Heart left ventricle (tissue), 16 donors: ENCODE measurements at regions not wholly inside any gene's neighbourhood (a gene's known extent, or its start where the extent isn't known, plus 50 kb on each side); places are given as distances from the start of the nearest gene placed in this dataset.

Experiments used
- ATAC-seq, 4 donors: fragments of 200-7000 bp; cut with Tn5 transposase; one replicate each; pipeline ENCODE4 v1.9.1; 2020 to 2022; ENCODE audit warnings: moderate library complexity in 4 of 4, mild to moderate bottlenecking in 3 of 4, moderate number of reproducible peaks in 1 of 4
- DNase-seq, 5 donors: peaks; one replicate each; pipeline ENCODE4 v3.0.0-alpha.2; 2020
- H3K27ac ChIP-seq, 12 donors: fragments of 200-600 bp; sonication (generic) in 4 of 12; one replicate each; pipeline versions ENCODE4 v1.5.0 to v1.8.0; 2016 to 2022; ENCODE audit warnings: mild to moderate bottlenecking in 2 of 12
- H3K27me3 ChIP-seq, 9 donors: fragments of 200-600 bp; sonication (generic) in 2 of 9; one replicate each; pipeline versions ENCODE4 v1.5.1 to v1.8.0; 2016 to 2022; ENCODE audit warnings: mild to moderate bottlenecking in 3 of 9
- H3K36me3 ChIP-seq, 9 donors: fragments of 200-600 bp; sonication (generic) in 2 of 9; one replicate each; pipeline versions ENCODE4 v1.5.0 to v1.8.0; 2018 to 2022; ENCODE audit warnings: mild to moderate bottlenecking in 2 of 9
- H3K4me1 ChIP-seq, 12 donors: fragments of 200-600 bp; sonication (generic) in 4 of 12; one replicate each; pipeline versions ENCODE4 v1.5.0 to v1.8.0; 2016 to 2022; ENCODE audit warnings: mild to moderate bottlenecking in 3 of 12
- H3K4me3 ChIP-seq, 12 donors: fragments of 200-600 bp; sonication (generic) in 4 of 12; one replicate each; pipeline versions ENCODE4 v1.5.0 to v1.8.0; 2017 to 2022; ENCODE audit warnings: mild to moderate bottlenecking in 9 of 12, moderate library complexity in 4 of 12
- H3K9me3 ChIP-seq, 12 donors: fragments of 200-600 bp; sonication (generic) in 4 of 12; one replicate each; pipeline versions ENCODE4 v1.5.0 to v1.8.0; 2016 to 2022; ENCODE audit warnings: mild to moderate bottlenecking in 1 of 12
- POLR2A ChIP-seq, 2 donors: fragments of 450-650 bp; IDR thresholded peaks; one replicate each; pipeline ENCODE4 v1.6.1; 2017; ENCODE audit warnings: antibody characterized with exemption in 2 of 2, mild to moderate bottlenecking in 2 of 2, moderate library complexity in 2 of 2
- WGBS, 4 donors: extraction: QIAGEN DNeasy Blood & Tissue Kit in 2 of 4; methylation state at CpG; one replicate each; pipeline versions ENCODE4 v1.1.5 to v1.1.7; 2013 to 2018; 5-methylcytosine and 5-hydroxymethylcytosine counted together
- intact Hi-C, 10 donors: fragments of 100-400 bp; cut with DNase I; formaldehyde crosslinking; loops; one replicate each; pipeline versions ENCODE4 v1.11.1 to v1.14.2; 2022
- TF ChIP-seq, protein P1 (sequence below), 12 donors: fragments of 200-600 bp; sonication (generic) in 4 of 12; IDR thresholded peaks; one replicate each; pipeline versions ENCODE4 v1.5.0 to v1.8.0; 2018 to 2022; ENCODE audit warnings: antibody characterized with exemption in 12 of 12, mild to moderate bottlenecking in 5 of 12
- donor health status: ischemic (EF 13 %, LVEDD 7.1; RV severe dilation, severe dysfunction).
- donor health status: healthy with polysubstance abuse.
- donor health status: DM: no; HTN: yes; CAD: no.
- donor health status: DM: no; HTN: no; CAD: no.
- donor health status: ischemic (EF 25% LVEDD 6.9; RV normal size, moderate dysfunction).
- donor health status: ischemic (EF 25% LVEDD 5.7; RV mildly dilated, moderate dysfunction).
- donor health status: healthy.
- donor health status: DM: yes; HTN: yes; CAD: no.
- donor health status: ischemic (EF 35%, LVEDD 5.7; RV mildly dilated, moderate dysfunction).
- donor health status: nonischemic (EF 11% LVEDD 7.7; RV severe dilation, severe dysfunction).
- donor health status: DM: yes; HTN: yes; CAD: no.
- donor health status: PGD.
- donor health status: ischemic (EF 29% LVEDD 5.4; RV normal size, mild dysfunction).
- donor health status: nonischemic (EF 23%, LVEDD 6.1; RV moderate dilation, normal function).

DNA sequence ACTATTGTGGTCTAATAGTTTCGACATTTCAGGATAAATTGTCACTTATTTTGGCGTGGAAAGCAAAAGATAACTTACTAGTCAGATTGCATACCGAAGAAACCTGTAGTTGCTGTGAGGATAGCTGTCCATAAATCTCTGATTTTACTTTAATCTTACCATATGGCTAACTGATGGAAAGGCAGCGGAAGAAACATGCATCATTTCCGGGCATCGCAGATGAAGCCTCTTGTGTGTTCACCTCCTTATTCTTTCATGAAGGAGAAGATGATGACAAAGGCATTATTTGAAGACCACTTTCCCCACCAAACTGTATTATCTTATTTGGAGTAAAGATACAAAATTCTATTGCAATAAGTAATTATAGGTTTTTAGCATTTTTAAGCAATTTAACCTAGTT, 763.6 kb upstream of the SLITRK6 start:
- H3K4me3 ChIP-seq: no peak overlapping the region
- intact Hi-C loops: no loop called here

GRCh38 chr13:86563308-86563707, 764.1 kb upstream of the SLITRK6 start:
- Histone ChIP-seq H3K4me3 (no peak overlapping the region), H3K27me3 (no peaks in the 10 kb centered on the region), H3K36me3 (no peaks in the 10 kb centered on the region), H3K27ac (no peak overlapping the region), H3K9me3 (peaks cover 0 to 7% (median 0%) of the 10 kb centered on the region in 12 donors), H3K4me1 (no peaks in the 10 kb centered on the region)
- ATAC-seq (no peak), DNase-seq (no peak)
- TF ChIP-seq, protein P1, sequence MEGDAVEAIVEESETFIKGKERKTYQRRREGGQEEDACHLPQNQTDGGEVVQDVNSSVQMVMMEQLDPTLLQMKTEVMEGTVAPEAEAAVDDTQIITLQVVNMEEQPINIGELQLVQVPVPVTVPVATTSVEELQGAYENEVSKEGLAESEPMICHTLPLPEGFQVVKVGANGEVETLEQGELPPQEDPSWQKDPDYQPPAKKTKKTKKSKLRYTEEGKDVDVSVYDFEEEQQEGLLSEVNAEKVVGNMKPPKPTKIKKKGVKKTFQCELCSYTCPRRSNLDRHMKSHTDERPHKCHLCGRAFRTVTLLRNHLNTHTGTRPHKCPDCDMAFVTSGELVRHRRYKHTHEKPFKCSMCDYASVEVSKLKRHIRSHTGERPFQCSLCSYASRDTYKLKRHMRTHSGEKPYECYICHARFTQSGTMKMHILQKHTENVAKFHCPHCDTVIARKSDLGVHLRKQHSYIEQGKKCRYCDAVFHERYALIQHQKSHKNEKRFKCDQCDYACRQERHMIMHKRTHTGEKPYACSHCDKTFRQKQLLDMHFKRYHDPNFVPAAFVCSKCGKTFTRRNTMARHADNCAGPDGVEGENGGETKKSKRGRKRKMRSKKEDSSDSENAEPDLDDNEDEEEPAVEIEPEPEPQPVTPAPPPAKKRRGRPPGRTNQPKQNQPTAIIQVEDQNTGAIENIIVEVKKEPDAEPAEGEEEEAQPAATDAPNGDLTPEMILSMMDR (IDR thresholded peaks at IDR 0.05): no peak
- no peak for TF ChIP-seq POLR2A (IDR thresholded peaks at IDR 0.05)
- 41 to 56% (median 48%) methylated on average over 2 of the region's 2 CpGs for WGBS, 4 donors
- intact Hi-C loops: no loop called here

More for the DNA sequence above, 763.6 kb upstream of the SLITRK6 start:
- no peak for TF ChIP-seq POLR2A (IDR thresholded peaks at IDR 0.05)
- TF ChIP-seq, protein P1 (IDR thresholded peaks at IDR 0.05): no peak
- WGBS, 4 donors: 87 to 91% (median 90%) methylated on average over 6 of the region's 6 CpGs
- Histone ChIP-seq H3K4me1 (no peaks in the 10 kb centered on the region), H3K9me3 (peaks cover 0 to 7% (median 0%) of the 10 kb centered on the region in 12 donors), H3K27ac (no peak overlapping the region), H3K36me3 (no peaks in the 10 kb centered on the region), H3K27me3 (no peaks in the 10 kb centered on the region)
- no peak for ATAC-seq
- no peak for DNase-seq

GRCh38 chr13:86567119-86567518, 767.9 kb upstream of the SLITRK6 start:
- Histone ChIP-seq H3K27ac (no peak overlapping the region), H3K4me3 (no peak overlapping the region), H3K4me1 (no peaks in the 10 kb centered on the region), H3K36me3 (no peaks in the 10 kb centered on the region), H3K27me3 (no peaks in the 10 kb centered on the region), H3K9me3 (peaks cover 0 to 1% (median 0%) of the 10 kb centered on the region in 12 donors)
- TF ChIP-seq, protein P1 (IDR thresholded peaks at IDR 0.05): no peak
- TF ChIP-seq POLR2A (IDR thresholded peaks at IDR 0.05): no peak
- ATAC-seq: no peak
- DNase-seq: no peak
- intact Hi-C loops: no loop called here
- 63 to 83% (median 75%) methylated on average over 3 of the region's 3 CpGs for WGBS, 4 donors

DNA sequence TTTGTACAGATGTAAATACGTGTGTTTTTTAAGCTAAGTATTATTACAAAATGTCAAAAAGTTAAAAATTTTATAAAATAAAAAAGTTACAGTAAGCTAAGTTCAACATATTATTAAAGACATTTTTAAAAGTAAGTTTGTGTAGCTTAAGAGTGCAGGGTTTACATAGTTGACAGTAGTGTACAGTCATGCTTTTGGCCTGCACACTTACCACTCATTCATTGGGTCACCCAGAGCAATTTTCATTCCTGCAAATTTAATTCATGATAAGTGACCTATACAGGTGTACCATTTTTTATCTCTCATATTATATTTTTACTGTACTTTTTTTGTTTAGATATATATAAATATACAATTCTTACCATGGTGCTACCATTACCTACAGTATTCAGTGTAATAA, 769.9 kb upstream of the SLITRK6 start:
- 77 to 85% (median 79%) methylated on average over 1 of the region's 1 CpG for WGBS, 4 donors
- H3K4me1 ChIP-seq: no peaks in the 10 kb centered on the region

More for the DNA sequence above, 769.9 kb upstream of the SLITRK6 start:
- Histone ChIP-seq H3K27ac (no peak overlapping the region), H3K27me3 (no peaks in the 10 kb centered on the region), H3K36me3 (no peaks in the 10 kb centered on the region), H3K4me3 (no peak overlapping the region), H3K9me3 (peaks cover 0 to 4% (median 0%) of the 10 kb centered on the region in 12 donors)
- intact Hi-C loops: no loop called here
- DNase-seq (no peak), ATAC-seq (no peak)
- TF ChIP-seq, protein P1 (IDR thresholded peaks at IDR 0.05): no peak
- no peak for TF ChIP-seq POLR2A (IDR thresholded peaks at IDR 0.05)
